ENCODE measurements at regions not wholly inside any gene's neighbourhood (a gene's known extent, or its start where the extent isn't known, plus 50 kb on each side); places are given as distances from the start of the nearest gene placed in this dataset.

DNA sequence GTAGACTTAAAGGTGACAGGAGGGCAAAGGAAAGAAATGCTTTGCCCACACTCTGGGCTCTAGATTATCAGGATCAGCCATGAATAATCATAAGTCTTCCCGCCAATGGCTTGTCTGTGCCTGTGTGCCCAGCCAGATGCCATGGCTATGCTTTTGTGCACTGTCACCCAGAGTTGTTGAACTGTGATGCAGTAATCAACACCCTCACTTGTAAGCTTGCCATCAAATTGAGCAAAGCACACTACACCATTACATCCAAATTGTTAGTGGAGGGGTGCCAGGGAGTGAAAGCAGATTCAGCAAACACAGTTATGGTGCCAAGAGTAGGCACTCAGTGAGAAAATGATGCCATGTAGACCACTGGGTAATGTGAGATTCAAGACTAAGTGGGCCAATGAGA lies 845.3 kb upstream of the MIR17HG start:
- Histone ChIP-seq H3K4me3 (replicated peaks in 1 of 2; ENCODE audit: low read depth in 1 of 2, low read length in 2 of 2) (no peak overlapping the region), H3K4me2 (ENCODE audit: low read length) (no peak overlapping the region), H3K9ac (ENCODE audit: low read length) (no peak overlapping the region), H3K9me2 (ENCODE audit: insufficient read depth) (no peaks in the 10 kb centered on the region), H4K20me1 (ENCODE audit: insufficient read depth) (no peaks in the 10 kb centered on the region), H3K27me3 (ENCODE audit: insufficient read depth, low read length) (no peaks in the 10 kb centered on the region), H3K79me2 (ENCODE audit: insufficient read depth, low read length) (no peaks in the 10 kb centered on the region), H3K27ac (ENCODE audit: low read depth, low read length) (no peak overlapping the region), H3K9me3 (ENCODE audit: control insufficient read depth in 1 of 2, insufficient read depth in 1 of 2, low read depth in 1 of 2, low read length in 2 of 2) (peaks cover 0 to 4% of the 10 kb centered on the region in 2 experiments; a peak in 1 of 4 replicates), H3K36me3 (ENCODE audit: control insufficient read depth in 1 of 2, insufficient read depth in 2 of 2, low read length in 2 of 2) (no peaks in the 10 kb centered on the region), H2AFZ (ENCODE audit: low read depth, low read length, poor library complexity, severe bottlenecking) (no peak overlapping the region), H3K4me1 (ENCODE audit: control insufficient read depth in 1 of 2, insufficient read depth in 2 of 2, low read length in 2 of 2) (no peaks in the 10 kb centered on the region)
- TF ChIP-seq JUND (IDR thresholded peaks at IDR 0.05), result no peak
- TF ChIP-seq, protein P1, sequence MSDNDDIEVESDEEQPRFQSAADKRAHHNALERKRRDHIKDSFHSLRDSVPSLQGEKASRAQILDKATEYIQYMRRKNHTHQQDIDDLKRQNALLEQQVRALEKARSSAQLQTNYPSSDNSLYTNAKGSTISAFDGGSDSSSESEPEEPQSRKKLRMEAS (IDR thresholded peaks at IDR 0.05), result no peak
- no peak for TF ChIP-seq EGR1 (IDR thresholded peaks at IDR 0.05; ENCODE audit: low read depth)
- BruUV-seq (replicated peaks), result no TSS peak
- no peak for DNase-seq (ENCODE audit: low read depth, low spot score)
- no peak for ATAC-seq
- ChIA-PET CTCF (no interaction called here), POLR2A (no interaction called here), RAD21 (ENCODE audit: low non-redundant PET in 1 of 2, low total read pairs in 2 of 2, uncharacterized antibody in 2 of 2, unreplicated experiment in 2 of 2) (no interaction called here)
- intact Hi-C loops (cut with micrococcal nuclease), result no loop called here

DNA sequence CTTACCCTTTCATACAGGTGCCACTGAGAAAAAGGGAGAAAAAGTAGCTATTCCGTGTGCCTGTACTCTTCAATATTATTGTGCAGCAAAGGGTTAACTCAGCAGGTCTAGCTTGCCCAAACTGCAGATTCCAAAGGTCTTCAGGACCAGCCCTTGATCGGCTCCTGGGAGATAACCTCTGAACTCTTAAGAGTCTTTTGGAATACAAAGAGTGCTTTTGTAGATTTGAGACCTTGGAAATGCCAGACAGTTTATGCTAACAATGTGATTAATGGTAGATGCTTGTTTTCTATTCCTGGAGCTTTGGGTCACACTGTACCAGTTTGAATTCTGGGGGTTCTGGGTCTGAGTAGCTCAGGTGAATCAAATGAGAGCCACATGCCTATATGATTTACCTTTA lies 844.7 kb upstream of the MIR17HG start:
- no peak overlapping the region for H3K4me2 ChIP-seq (ENCODE audit: low read length)
- intact Hi-C loops (cut with micrococcal nuclease), result no loop called here
- H3K9ac ChIP-seq (ENCODE audit: low read length), result no peak overlapping the region
- DNase-seq (ENCODE audit: low read depth, low spot score) (no peak), ATAC-seq (no peak)
- POLR2A ChIA-PET, result no interaction called here
- no peak for TF ChIP-seq RAD21 (IDR thresholded peaks at IDR 0.05; ENCODE audit: low read depth)
- no peak for TF ChIP-seq ELF1 (IDR thresholded peaks at IDR 0.05; ENCODE audit: borderline replicate concordance, low read depth)
- TF ChIP-seq ZNF274 (IDR thresholded peaks at IDR 0.05; ENCODE audit: low read depth, low read length), result no peak
- TF ChIP-seq, protein P2, sequence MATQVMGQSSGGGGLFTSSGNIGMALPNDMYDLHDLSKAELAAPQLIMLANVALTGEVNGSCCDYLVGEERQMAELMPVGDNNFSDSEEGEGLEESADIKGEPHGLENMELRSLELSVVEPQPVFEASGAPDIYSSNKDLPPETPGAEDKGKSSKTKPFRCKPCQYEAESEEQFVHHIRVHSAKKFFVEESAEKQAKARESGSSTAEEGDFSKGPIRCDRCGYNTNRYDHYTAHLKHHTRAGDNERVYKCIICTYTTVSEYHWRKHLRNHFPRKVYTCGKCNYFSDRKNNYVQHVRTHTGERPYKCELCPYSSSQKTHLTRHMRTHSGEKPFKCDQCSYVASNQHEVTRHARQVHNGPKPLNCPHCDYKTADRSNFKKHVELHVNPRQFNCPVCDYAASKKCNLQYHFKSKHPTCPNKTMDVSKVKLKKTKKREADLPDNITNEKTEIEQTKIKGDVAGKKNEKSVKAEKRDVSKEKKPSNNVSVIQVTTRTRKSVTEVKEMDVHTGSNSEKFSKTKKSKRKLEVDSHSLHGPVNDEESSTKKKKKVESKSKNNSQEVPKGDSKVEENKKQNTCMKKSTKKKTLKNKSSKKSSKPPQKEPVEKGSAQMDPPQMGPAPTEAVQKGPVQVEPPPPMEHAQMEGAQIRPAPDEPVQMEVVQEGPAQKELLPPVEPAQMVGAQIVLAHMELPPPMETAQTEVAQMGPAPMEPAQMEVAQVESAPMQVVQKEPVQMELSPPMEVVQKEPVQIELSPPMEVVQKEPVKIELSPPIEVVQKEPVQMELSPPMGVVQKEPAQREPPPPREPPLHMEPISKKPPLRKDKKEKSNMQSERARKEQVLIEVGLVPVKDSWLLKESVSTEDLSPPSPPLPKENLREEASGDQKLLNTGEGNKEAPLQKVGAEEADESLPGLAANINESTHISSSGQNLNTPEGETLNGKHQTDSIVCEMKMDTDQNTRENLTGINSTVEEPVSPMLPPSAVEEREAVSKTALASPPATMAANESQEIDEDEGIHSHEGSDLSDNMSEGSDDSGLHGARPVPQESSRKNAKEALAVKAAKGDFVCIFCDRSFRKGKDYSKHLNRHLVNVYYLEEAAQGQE (IDR thresholded peaks at IDR 0.05; ENCODE audit: low read depth), result no peak
- no peak for TF ChIP-seq SRF (IDR thresholded peaks at IDR 0.05; ENCODE audit: low read depth)
- TF ChIP-seq ZFX (IDR thresholded peaks at IDR 0.05), result no peak
- TF ChIP-seq, protein P3, sequence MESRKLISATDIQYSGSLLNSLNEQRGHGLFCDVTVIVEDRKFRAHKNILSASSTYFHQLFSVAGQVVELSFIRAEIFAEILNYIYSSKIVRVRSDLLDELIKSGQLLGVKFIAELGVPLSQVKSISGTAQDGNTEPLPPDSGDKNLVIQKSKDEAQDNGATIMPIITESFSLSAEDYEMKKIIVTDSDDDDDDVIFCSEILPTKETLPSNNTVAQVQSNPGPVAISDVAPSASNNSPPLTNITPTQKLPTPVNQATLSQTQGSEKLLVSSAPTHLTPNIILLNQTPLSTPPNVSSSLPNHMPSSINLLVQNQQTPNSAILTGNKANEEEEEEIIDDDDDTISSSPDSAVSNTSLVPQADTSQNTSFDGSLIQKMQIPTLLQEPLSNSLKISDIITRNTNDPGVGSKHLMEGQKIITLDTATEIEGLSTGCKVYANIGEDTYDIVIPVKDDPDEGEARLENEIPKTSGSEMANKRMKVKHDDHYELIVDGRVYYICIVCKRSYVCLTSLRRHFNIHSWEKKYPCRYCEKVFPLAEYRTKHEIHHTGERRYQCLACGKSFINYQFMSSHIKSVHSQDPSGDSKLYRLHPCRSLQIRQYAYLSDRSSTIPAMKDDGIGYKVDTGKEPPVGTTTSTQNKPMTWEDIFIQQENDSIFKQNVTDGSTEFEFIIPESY (IDR thresholded peaks at IDR 0.05; ENCODE audit: extremely low read depth, insufficient replicate concordance, low read length), result no peak
- TF ChIP-seq FOSL1 (IDR thresholded peaks at IDR 0.05; ENCODE audit: low read depth), result no peak
- TF ChIP-seq, protein P1 (IDR thresholded peaks at IDR 0.05), result no peak
- no peak for TF ChIP-seq TCF7L2 (IDR thresholded peaks at IDR 0.05; ENCODE audit: borderline replicate concordance, extremely low read depth, insufficient read depth, insufficient read length)
- TF ChIP-seq EZH2 (IDR thresholded peaks at IDR 0.05), result no peak
- no peak for TF ChIP-seq POLR2AphosphoS5 (IDR thresholded peaks at IDR 0.05; ENCODE audit: low read depth, low read length)
- no peak for TF ChIP-seq CBX3 (IDR thresholded peaks at IDR 0.05; ENCODE audit: low read depth)
- TF ChIP-seq JUND (IDR thresholded peaks at IDR 0.05), result no peak
- no peak for TF ChIP-seq SP1 (IDR thresholded peaks at IDR 0.05; ENCODE audit: low read depth)
- H2AFZ ChIP-seq (ENCODE audit: low read depth, low read length, poor library complexity, severe bottlenecking), result no peak overlapping the region
- no peaks in the 10 kb centered on the region for H4K20me1 ChIP-seq (ENCODE audit: insufficient read depth)
- no peaks in the 10 kb centered on the region for H3K79me2 ChIP-seq (ENCODE audit: insufficient read depth, low read length)
- no peaks in the 10 kb centered on the region for H3K9me2 ChIP-seq (ENCODE audit: insufficient read depth)
- H3K4me3 ChIP-seq (replicated peaks in 1 of 2; ENCODE audit: low read depth in 1 of 2, low read length in 2 of 2), result no peak overlapping the region
- no peaks in the 10 kb centered on the region for H3K36me3 ChIP-seq (ENCODE audit: control insufficient read depth in 1 of 2, insufficient read depth in 2 of 2, low read length in 2 of 2)
- CTCF ChIA-PET, result no interaction called here
- H3K4me1 ChIP-seq (ENCODE audit: control insufficient read depth in 1 of 2, insufficient read depth in 2 of 2, low read length in 2 of 2), result no peaks in the 10 kb centered on the region
- RAD21 ChIA-PET (ENCODE audit: low non-redundant PET in 1 of 2, low total read pairs in 2 of 2, uncharacterized antibody in 2 of 2, unreplicated experiment in 2 of 2), result no interaction called here
- H3K9me3 ChIP-seq (ENCODE audit: control insufficient read depth in 1 of 2, insufficient read depth in 1 of 2, low read depth in 1 of 2, low read length in 2 of 2), result peaks cover 0 to 4% of the 10 kb centered on the region in 2 experiments; a peak in 1 of 4 replicates
- H3K27ac ChIP-seq (ENCODE audit: low read depth, low read length), result no peak overlapping the region
- H3K27me3 ChIP-seq (ENCODE audit: insufficient read depth, low read length), result no peaks in the 10 kb centered on the region
- no TSS peak for BruUV-seq (replicated peaks)

All from HCT116 (cell line).